ENCODE measurements at regions not wholly inside any gene's neighbourhood (a gene's known extent, or its start where the extent isn't known, plus 50 kb on each side); places are given as distances from the start of the nearest gene placed in this dataset.

DNA sequence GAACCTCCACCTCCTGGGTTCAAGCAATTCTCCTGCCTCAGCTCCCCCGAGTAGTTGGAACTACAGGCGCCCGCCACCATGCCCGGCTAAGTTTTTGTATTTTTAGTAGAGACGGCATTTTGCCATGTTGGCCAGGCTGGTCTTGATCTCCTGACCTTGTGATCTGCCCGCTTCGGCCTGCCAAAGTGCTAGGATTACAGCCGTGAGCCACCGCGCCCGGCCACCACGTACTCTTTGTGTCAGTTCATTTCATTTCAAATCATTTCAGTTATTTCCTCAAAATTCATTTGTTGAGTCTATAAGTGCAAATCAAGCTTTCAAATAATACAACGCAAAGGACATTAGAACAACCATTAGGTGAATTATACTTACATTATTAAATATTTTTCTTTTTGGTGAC is 943.8 kb downstream of the TYW1 start:
- no peaks in the 10 kb centered on the region for H3K27me3 ChIP-seq (ENCODE audit: low read length)
- H3K4me3 ChIP-seq (ENCODE audit: low read length), result no peak overlapping the region
- H2AFZ ChIP-seq (ENCODE audit: low read length), result no peak overlapping the region
- no TSS peak for BruUV-seq (replicated peaks)
- H3K9me3 ChIP-seq (ENCODE audit: low read length), result no peaks in the 10 kb centered on the region
- no peaks in the 10 kb centered on the region for H3K36me3 ChIP-seq (ENCODE audit: low read depth, low read length)
- no peak overlapping the region for H3K9ac ChIP-seq (ENCODE audit: low read length)
- H3K9me2 ChIP-seq (replicated peaks; ENCODE audit: low read length), result no peaks in the 10 kb centered on the region
- H3K4me1 ChIP-seq (ENCODE audit: insufficient read depth, low read length), result no peaks in the 10 kb centered on the region
- no peaks in the 10 kb centered on the region for H3K79me2 ChIP-seq (ENCODE audit: low read length)
- no peaks in the 10 kb centered on the region for H4K20me1 ChIP-seq (ENCODE audit: low read length)
- intact Hi-C loops (cut with micrococcal nuclease), result no loop called here
- no peak overlapping the region for H3K4me2 ChIP-seq (ENCODE audit: low read length)
- DNase-seq, result no peak
- no peak for ATAC-seq
- H3K27ac ChIP-seq (ENCODE audit: low read length), result no peak overlapping the region
- TF ChIP-seq EZH2phosphoT487 (IDR thresholded peaks at IDR 0.05; ENCODE audit: borderline replicate concordance, low read length) (no peak), EZH2 (IDR thresholded peaks at IDR 0.05; ENCODE audit: low read length, unreplicated experiment) (no peak)
- TF ChIP-seq, protein P1, sequence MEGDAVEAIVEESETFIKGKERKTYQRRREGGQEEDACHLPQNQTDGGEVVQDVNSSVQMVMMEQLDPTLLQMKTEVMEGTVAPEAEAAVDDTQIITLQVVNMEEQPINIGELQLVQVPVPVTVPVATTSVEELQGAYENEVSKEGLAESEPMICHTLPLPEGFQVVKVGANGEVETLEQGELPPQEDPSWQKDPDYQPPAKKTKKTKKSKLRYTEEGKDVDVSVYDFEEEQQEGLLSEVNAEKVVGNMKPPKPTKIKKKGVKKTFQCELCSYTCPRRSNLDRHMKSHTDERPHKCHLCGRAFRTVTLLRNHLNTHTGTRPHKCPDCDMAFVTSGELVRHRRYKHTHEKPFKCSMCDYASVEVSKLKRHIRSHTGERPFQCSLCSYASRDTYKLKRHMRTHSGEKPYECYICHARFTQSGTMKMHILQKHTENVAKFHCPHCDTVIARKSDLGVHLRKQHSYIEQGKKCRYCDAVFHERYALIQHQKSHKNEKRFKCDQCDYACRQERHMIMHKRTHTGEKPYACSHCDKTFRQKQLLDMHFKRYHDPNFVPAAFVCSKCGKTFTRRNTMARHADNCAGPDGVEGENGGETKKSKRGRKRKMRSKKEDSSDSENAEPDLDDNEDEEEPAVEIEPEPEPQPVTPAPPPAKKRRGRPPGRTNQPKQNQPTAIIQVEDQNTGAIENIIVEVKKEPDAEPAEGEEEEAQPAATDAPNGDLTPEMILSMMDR (conservative IDR thresholded peaks at IDR 0.05; ENCODE audit: low read depth, low read length), result no peak
- no peaks in the 10 kb centered on the region for H3F3A ChIP-seq (ENCODE audit: low read length, unreplicated experiment)
- POLR2A ChIA-PET (ENCODE audit: unreplicated experiment), result no interaction called here
- CTCF ChIA-PET, result no interaction called here

DNA sequence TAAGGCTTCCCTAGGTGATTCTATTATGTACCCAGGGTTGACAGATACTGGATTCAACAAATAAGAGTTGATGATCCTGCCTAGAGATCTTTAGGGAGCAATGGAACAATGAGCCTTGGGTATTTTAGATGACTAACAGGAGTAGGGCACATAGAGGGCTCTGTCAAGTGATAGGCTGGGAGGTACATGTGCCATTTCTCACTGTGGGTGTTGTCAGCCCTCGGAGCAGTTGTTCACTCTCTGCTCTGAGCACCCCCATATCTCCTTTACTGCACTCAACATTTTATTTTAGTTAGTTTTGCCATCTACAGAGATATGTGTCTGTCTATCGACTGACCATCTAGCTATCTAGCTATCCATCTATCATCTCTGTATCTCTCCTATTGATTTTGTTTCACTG is 950.6 kb downstream of the TYW1 start:
- Histone ChIP-seq H4K20me1 (ENCODE audit: low read length) (no peaks in the 10 kb centered on the region), H3K27ac (ENCODE audit: low read length) (no peak overlapping the region), H3K4me2 (ENCODE audit: low read length) (no peak overlapping the region), H3K27me3 (ENCODE audit: low read length) (no peaks in the 10 kb centered on the region), H3K9me2 (replicated peaks; ENCODE audit: low read length) (no peaks in the 10 kb centered on the region), H3K9me3 (ENCODE audit: low read length) (no peaks in the 10 kb centered on the region), H3K4me3 (ENCODE audit: low read length) (no peak overlapping the region), H3K79me2 (ENCODE audit: low read length) (no peaks in the 10 kb centered on the region), H3K4me1 (ENCODE audit: insufficient read depth, low read length) (no peaks in the 10 kb centered on the region), H3K9ac (ENCODE audit: low read length) (no peak overlapping the region), H3F3A (ENCODE audit: low read length, unreplicated experiment) (no peaks in the 10 kb centered on the region), H2AFZ (ENCODE audit: low read length) (no peak overlapping the region), H3K36me3 (ENCODE audit: low read depth, low read length) (no peaks in the 10 kb centered on the region)
- intact Hi-C loops (cut with micrococcal nuclease), result no loop called here
- CTCF ChIA-PET, result no interaction called here
- ATAC-seq (no peak), DNase-seq (no peak)
- TF ChIP-seq EZH2 (IDR thresholded peaks at IDR 0.05; ENCODE audit: low read length, unreplicated experiment) (no peak), EZH2phosphoT487 (IDR thresholded peaks at IDR 0.05; ENCODE audit: borderline replicate concordance, low read length) (no peak)
- TF ChIP-seq, protein P1 (conservative IDR thresholded peaks at IDR 0.05; ENCODE audit: low read depth, low read length), result no peak
- no TSS peak for BruUV-seq (replicated peaks)
- POLR2A ChIA-PET (ENCODE audit: unreplicated experiment), result no interaction called here

DNA sequence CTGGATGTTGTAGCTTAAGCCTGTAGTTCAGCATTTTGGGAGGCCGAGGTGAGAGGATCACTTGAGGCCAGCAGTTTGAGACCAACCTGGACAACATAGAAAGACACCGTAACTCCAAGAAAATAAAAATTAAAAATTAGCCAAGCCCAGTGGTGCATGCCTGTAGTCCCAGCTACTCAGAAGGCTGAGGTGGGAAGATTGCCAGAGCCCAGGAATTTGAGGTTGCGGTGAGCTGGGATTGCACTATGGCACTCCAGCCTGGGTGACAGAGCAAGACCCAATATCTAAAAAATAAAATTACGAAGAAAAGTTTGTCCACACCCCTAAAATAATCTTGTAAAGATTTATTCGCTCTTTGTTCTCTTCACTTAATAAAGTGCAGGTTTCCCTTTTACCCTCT is 951.0 kb downstream of the TYW1 start:
- no peak overlapping the region for H3K9ac ChIP-seq (ENCODE audit: low read length)
- H3K4me1 ChIP-seq (ENCODE audit: insufficient read depth, low read length), result no peaks in the 10 kb centered on the region
- H3K27ac ChIP-seq (ENCODE audit: low read length), result no peak overlapping the region
- H3K9me2 ChIP-seq (replicated peaks; ENCODE audit: low read length), result no peaks in the 10 kb centered on the region
- DNase-seq, result no peak
- H3K79me2 ChIP-seq (ENCODE audit: low read length), result no peaks in the 10 kb centered on the region
- ATAC-seq, result no peak
- H3K4me3 ChIP-seq (ENCODE audit: low read length), result no peak overlapping the region
- no peak for TF ChIP-seq EZH2 (IDR thresholded peaks at IDR 0.05; ENCODE audit: low read length, unreplicated experiment)
- no peak for TF ChIP-seq EZH2phosphoT487 (IDR thresholded peaks at IDR 0.05; ENCODE audit: borderline replicate concordance, low read length)
- TF ChIP-seq, protein P1 (conservative IDR thresholded peaks at IDR 0.05; ENCODE audit: low read depth, low read length), result no peak
- H3K36me3 ChIP-seq (ENCODE audit: low read depth, low read length), result no peaks in the 10 kb centered on the region
- H3F3A ChIP-seq (ENCODE audit: low read length, unreplicated experiment), result no peaks in the 10 kb centered on the region
- H3K27me3 ChIP-seq (ENCODE audit: low read length), result no peaks in the 10 kb centered on the region
- BruUV-seq (replicated peaks), result no TSS peak
- intact Hi-C loops (cut with micrococcal nuclease), result no loop called here
- H3K4me2 ChIP-seq (ENCODE audit: low read length), result no peak overlapping the region
- CTCF ChIA-PET, result no interaction called here
- no peaks in the 10 kb centered on the region for H4K20me1 ChIP-seq (ENCODE audit: low read length)
- POLR2A ChIA-PET (ENCODE audit: unreplicated experiment), result no interaction called here
- no peaks in the 10 kb centered on the region for H3K9me3 ChIP-seq (ENCODE audit: low read length)
- no peak overlapping the region for H2AFZ ChIP-seq (ENCODE audit: low read length)
